ENCODE measurements at regions not wholly inside any gene's neighbourhood (a gene's known extent, or its start where the extent isn't known, plus 50 kb on each side); places are given as distances from the start of the nearest gene placed in this dataset.

GRCh38 chr2:5230855-5231254 is 461.3 kb upstream of the SOX11 start:
- TF ChIP-seq REST (IDR thresholded peaks at IDR 0.05; ENCODE audit: insufficient read depth in 1 of 2, low read depth in 2 of 2, low read length in 2 of 2) (no peak), POLR2AphosphoS5 (IDR thresholded peaks at IDR 0.05; ENCODE audit: low read depth, low read length) (no peak), TAF1 (IDR thresholded peaks at IDR 0.05; ENCODE audit: borderline replicate concordance, insufficient read depth, low read length) (no peak), SIN3A (IDR thresholded peaks at IDR 0.05; ENCODE audit: borderline replicate concordance, insufficient read depth, low read length) (no peak), FOXP2 (optimal IDR thresholded peaks at IDR 0.05; ENCODE audit: borderline replicate concordance, extremely low read depth, extremely low read length, insufficient read depth) (no peak)

DNA sequence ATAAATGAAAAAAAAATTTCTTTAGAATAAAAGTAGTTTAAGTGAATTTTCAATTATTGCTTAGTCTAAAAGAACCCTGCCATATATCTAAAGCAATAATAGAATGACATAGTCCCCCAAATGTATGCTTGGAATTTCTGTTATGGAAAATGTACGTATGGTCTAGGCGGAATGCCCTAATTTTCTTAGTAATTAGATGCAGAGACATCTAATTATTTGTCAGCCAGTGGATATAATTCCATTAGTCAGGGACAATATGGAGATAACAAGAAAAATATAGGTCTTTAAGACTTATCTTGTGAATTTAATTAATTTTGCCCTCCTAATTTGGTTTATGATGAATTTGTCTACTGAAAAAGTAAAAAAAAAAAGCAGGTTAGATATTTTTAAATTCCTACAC is 460.9 kb upstream of the SOX11 start:
- TF ChIP-seq SIN3A (IDR thresholded peaks at IDR 0.05; ENCODE audit: borderline replicate concordance, insufficient read depth, low read length) (no peak), FOXP2 (optimal IDR thresholded peaks at IDR 0.05; ENCODE audit: borderline replicate concordance, extremely low read depth, extremely low read length, insufficient read depth) (no peak), TAF1 (IDR thresholded peaks at IDR 0.05; ENCODE audit: borderline replicate concordance, insufficient read depth, low read length) (no peak), REST (IDR thresholded peaks at IDR 0.05; ENCODE audit: insufficient read depth in 1 of 2, low read depth in 2 of 2, low read length in 2 of 2) (no peak), POLR2AphosphoS5 (IDR thresholded peaks at IDR 0.05; ENCODE audit: low read depth, low read length) (no peak)

- no peak for TF ChIP-seq SIN3A (IDR thresholded peaks at IDR 0.05; ENCODE audit: borderline replicate concordance, insufficient read depth, low read length)
- TF ChIP-seq FOXP2 (optimal IDR thresholded peaks at IDR 0.05; ENCODE audit: borderline replicate concordance, extremely low read depth, extremely low read length, insufficient read depth): no peak
- TF ChIP-seq TAF1 (IDR thresholded peaks at IDR 0.05; ENCODE audit: borderline replicate concordance, insufficient read depth, low read length): no peak
- no peak for TF ChIP-seq REST (IDR thresholded peaks at IDR 0.05; ENCODE audit: insufficient read depth in 1 of 2, low read depth in 2 of 2, low read length in 2 of 2)
- TF ChIP-seq POLR2AphosphoS5 (IDR thresholded peaks at IDR 0.05; ENCODE audit: low read depth, low read length): no peak
Observed at GRCh38 chr2:5234563-5234962, 457.6 kb upstream of the SOX11 start.

DNA sequence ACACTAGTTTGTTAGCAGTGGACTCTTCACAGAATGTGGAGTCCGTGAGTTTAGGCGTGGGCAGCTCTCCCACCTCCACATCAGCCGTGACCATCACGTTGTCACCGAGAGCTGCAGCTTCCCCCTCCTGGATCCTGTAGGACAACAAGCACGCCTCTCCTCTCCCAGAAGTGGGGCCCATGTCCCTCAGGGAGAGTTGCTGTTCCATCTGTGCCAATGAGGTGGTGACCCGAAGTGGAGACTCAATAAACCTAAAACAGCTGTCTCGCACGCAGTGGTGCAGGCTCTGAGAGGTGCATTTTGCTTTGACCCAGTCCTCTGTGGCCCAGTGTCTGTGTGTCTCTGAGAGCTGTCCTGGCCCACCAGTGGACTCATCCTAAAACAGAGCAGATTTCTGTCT is 456.5 kb upstream of the SOX11 start:
- TF ChIP-seq REST (IDR thresholded peaks at IDR 0.05; ENCODE audit: insufficient read depth in 1 of 2, low read depth in 2 of 2, low read length in 2 of 2) (no peak), POLR2AphosphoS5 (IDR thresholded peaks at IDR 0.05; ENCODE audit: low read depth, low read length) (no peak), TAF1 (IDR thresholded peaks at IDR 0.05; ENCODE audit: borderline replicate concordance, insufficient read depth, low read length) (no peak), SIN3A (IDR thresholded peaks at IDR 0.05; ENCODE audit: borderline replicate concordance, insufficient read depth, low read length) (no peak), FOXP2 (optimal IDR thresholded peaks at IDR 0.05; ENCODE audit: borderline replicate concordance, extremely low read depth, extremely low read length, insufficient read depth) (no peak)

GRCh38 chr2:5236249-5236648 is 455.9 kb upstream of the SOX11 start:
- no peak for TF ChIP-seq SIN3A (IDR thresholded peaks at IDR 0.05; ENCODE audit: borderline replicate concordance, insufficient read depth, low read length)
- no peak for TF ChIP-seq TAF1 (IDR thresholded peaks at IDR 0.05; ENCODE audit: borderline replicate concordance, insufficient read depth, low read length)
- no peak for TF ChIP-seq FOXP2 (optimal IDR thresholded peaks at IDR 0.05; ENCODE audit: borderline replicate concordance, extremely low read depth, extremely low read length, insufficient read depth)
- no peak for TF ChIP-seq REST (IDR thresholded peaks at IDR 0.05; ENCODE audit: insufficient read depth in 1 of 2, low read depth in 2 of 2, low read length in 2 of 2)
- no peak for TF ChIP-seq POLR2AphosphoS5 (IDR thresholded peaks at IDR 0.05; ENCODE audit: low read depth, low read length)
